HL-60 (cell line): ENCODE measurements at regions not wholly inside any gene's neighbourhood (a gene's known extent, or its start where the extent isn't known, plus 50 kb on each side); places are given as distances from the start of the nearest gene placed in this dataset.

Experiments used
- DNase-seq, 2 experiments: peaks; one replicate each; pipeline ENCODE4 v3.0.0-alpha.2; 2010 to 2020; ENCODE audit warnings: low read depth in 1 of 2, low spot score in 1 of 2
- H3K27ac ChIP-seq: fragments of 250-450 bp; sonication (Bioruptor Pico); replicated peaks from 2 replicates; pipeline ENCODE4 v1.5.1; 2020; ENCODE audit warnings: mild to moderate bottlenecking, moderate library complexity
- H3K27me3 ChIP-seq: fragments of 250-450 bp; sonication (Bioruptor Pico); 2 replicates; pipeline ENCODE4 v1.5.1; 2021; ENCODE audit warnings: mild to moderate bottlenecking, moderate library complexity; ENCODE audit not compliant: insufficient read depth, poor library complexity, severe bottlenecking
- H3K4me3 ChIP-seq: replicated peaks from 2 replicates; pipeline ENCODE4 v1.5.1; 2011; ENCODE audit warnings: mild to moderate bottlenecking, control low read depth, low read length; ENCODE audit not compliant: insufficient read depth
- GABPA ChIP-seq: IDR thresholded peaks from 2 replicates; pipeline ENCODE4 v1.6.1; 2012; ENCODE audit warnings: low read depth
- POLR2AphosphoS5 ChIP-seq: IDR thresholded peaks from 2 replicates; pipeline ENCODE4 v1.6.1; 2012; ENCODE audit warnings: low read depth
- SPI1 ChIP-seq: IDR thresholded peaks from 2 replicates; pipeline ENCODE4 v1.6.1; 2012; ENCODE audit warnings: low read depth, mild to moderate bottlenecking, borderline replicate concordance
- TF ChIP-seq, protein P1 (sequence below): IDR thresholded peaks from 2 replicates; pipeline ENCODE4 v1.6.1; 2012; ENCODE audit warnings: low read depth; ENCODE audit not compliant: insufficient replicate concordance
- TF ChIP-seq, protein P2 (sequence below): IDR thresholded peaks from one replicate; pipeline ENCODE4 v1.5.1; 2011; ENCODE audit warnings: low read length, control low read depth, inconsistent platforms; ENCODE audit not compliant: insufficient read depth

GRCh38 chr5:15266841-15267240 is 233.1 kb upstream of the FBXL7 start:
- TF ChIP-seq POLR2AphosphoS5 (no peak), SPI1 (no peak), GABPA (no peak)
- TF ChIP-seq, protein P1, sequence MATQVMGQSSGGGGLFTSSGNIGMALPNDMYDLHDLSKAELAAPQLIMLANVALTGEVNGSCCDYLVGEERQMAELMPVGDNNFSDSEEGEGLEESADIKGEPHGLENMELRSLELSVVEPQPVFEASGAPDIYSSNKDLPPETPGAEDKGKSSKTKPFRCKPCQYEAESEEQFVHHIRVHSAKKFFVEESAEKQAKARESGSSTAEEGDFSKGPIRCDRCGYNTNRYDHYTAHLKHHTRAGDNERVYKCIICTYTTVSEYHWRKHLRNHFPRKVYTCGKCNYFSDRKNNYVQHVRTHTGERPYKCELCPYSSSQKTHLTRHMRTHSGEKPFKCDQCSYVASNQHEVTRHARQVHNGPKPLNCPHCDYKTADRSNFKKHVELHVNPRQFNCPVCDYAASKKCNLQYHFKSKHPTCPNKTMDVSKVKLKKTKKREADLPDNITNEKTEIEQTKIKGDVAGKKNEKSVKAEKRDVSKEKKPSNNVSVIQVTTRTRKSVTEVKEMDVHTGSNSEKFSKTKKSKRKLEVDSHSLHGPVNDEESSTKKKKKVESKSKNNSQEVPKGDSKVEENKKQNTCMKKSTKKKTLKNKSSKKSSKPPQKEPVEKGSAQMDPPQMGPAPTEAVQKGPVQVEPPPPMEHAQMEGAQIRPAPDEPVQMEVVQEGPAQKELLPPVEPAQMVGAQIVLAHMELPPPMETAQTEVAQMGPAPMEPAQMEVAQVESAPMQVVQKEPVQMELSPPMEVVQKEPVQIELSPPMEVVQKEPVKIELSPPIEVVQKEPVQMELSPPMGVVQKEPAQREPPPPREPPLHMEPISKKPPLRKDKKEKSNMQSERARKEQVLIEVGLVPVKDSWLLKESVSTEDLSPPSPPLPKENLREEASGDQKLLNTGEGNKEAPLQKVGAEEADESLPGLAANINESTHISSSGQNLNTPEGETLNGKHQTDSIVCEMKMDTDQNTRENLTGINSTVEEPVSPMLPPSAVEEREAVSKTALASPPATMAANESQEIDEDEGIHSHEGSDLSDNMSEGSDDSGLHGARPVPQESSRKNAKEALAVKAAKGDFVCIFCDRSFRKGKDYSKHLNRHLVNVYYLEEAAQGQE, result no peak
- TF ChIP-seq, protein P2, sequence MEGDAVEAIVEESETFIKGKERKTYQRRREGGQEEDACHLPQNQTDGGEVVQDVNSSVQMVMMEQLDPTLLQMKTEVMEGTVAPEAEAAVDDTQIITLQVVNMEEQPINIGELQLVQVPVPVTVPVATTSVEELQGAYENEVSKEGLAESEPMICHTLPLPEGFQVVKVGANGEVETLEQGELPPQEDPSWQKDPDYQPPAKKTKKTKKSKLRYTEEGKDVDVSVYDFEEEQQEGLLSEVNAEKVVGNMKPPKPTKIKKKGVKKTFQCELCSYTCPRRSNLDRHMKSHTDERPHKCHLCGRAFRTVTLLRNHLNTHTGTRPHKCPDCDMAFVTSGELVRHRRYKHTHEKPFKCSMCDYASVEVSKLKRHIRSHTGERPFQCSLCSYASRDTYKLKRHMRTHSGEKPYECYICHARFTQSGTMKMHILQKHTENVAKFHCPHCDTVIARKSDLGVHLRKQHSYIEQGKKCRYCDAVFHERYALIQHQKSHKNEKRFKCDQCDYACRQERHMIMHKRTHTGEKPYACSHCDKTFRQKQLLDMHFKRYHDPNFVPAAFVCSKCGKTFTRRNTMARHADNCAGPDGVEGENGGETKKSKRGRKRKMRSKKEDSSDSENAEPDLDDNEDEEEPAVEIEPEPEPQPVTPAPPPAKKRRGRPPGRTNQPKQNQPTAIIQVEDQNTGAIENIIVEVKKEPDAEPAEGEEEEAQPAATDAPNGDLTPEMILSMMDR, result no peak
- Histone ChIP-seq H3K27ac (no peak overlapping the region), H3K4me3 (no peak overlapping the region), H3K27me3 (no peaks in the 10 kb centered on the region)
- DNase-seq, result no peak

DNA sequence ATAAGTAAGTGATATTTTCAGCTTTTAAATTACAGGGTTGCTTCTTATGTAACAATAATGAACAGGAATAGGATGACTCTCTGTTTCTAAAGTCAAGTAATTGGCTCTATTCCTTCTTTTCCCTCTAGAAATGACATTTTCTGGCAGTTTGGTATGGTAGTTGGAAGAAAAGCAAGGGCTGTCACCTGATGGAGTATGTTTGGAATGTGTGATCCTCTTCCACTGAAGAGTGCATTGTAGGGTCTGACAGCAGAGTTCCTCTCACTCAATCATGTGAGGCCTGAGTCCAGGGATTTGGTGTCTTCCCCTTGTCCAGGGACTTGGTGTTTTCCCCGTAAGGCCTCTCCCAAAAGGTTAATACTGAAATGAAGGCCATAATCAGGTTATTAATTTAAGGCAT is 233.8 kb upstream of the FBXL7 start:
- no peak overlapping the region for H3K4me3 ChIP-seq
- H3K27ac ChIP-seq, result no peak overlapping the region
- DNase-seq, result no peak
- no peaks in the 10 kb centered on the region for H3K27me3 ChIP-seq
- TF ChIP-seq, protein P1, result no peak
- TF ChIP-seq POLR2AphosphoS5, result no peak
- TF ChIP-seq, protein P2, result no peak
- no peak for TF ChIP-seq SPI1
- no peak for TF ChIP-seq GABPA

DNA sequence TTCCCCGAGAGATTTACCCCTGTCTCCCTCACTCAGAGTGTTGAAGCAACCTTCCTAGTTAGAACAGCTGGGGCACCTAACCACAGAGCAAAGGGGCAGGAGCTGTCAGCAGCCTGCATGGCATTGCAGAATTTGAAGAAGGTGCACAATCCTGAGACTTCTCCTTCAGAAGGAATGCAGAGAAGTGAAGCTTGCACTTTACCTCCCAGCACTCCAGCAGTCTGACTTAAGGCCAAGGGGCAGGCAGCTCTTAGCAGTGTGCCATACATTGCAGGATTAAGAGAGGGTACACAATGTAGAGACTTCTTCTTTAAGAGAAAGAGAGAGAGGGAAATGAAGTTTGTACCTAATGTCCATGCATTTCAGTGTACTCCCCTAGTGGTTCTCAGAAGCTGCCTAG is 236.0 kb upstream of the FBXL7 start:
- no peak overlapping the region for H3K4me3 ChIP-seq
- no peak overlapping the region for H3K27ac ChIP-seq
- H3K27me3 ChIP-seq, result no peaks in the 10 kb centered on the region
- TF ChIP-seq, protein P2, result no peak
- TF ChIP-seq, protein P1, result no peak
- TF ChIP-seq SPI1, result no peak
- no peak for TF ChIP-seq GABPA
- TF ChIP-seq POLR2AphosphoS5, result no peak
- DNase-seq, result no peak
